ENCODE measurements at regions not wholly inside any gene's neighbourhood (a gene's known extent, or its start where the extent isn't known, plus 50 kb on each side); places are given as distances from the start of the nearest gene placed in this dataset.

GRCh38 chr11:94708176-94708575 lies 60.0 kb upstream of the AMOTL1 start (continued):
- TF ChIP-seq REST (IDR thresholded peaks at IDR 0.05) (no peak), RAD21 (IDR thresholded peaks at IDR 0.05) (no peak), EGR1 (IDR thresholded peaks at IDR 0.05; ENCODE audit: low read depth in 2 of 2) (no peak)

GRCh38 chr11:94708642-94709041 lies 59.5 kb upstream of the AMOTL1 start:
- TF ChIP-seq RAD21 (IDR thresholded peaks at IDR 0.05) (no peak), ZBTB33 (IDR thresholded peaks at IDR 0.05) (no peak), NR2F2 (IDR thresholded peaks at IDR 0.05) (no peak), FOXA2 (IDR thresholded peaks at IDR 0.05) (no peak), EGR1 (IDR thresholded peaks at IDR 0.05; ENCODE audit: low read depth in 2 of 2) (no peak), HNF4G (IDR thresholded peaks at IDR 0.05) (no peak), JUND (IDR thresholded peaks at IDR 0.05) (no peak)
- no peak overlapping the region for H3K27ac ChIP-seq (ENCODE audit: low read depth in 1 of 2, low read length in 2 of 2)
- WGBS, result 34% methylated on average over 4 of the region's 4 CpGs

GRCh38 chr11:94715225-94715624 lies 52.9 kb upstream of the AMOTL1 start:
- Histone ChIP-seq H3K4me3 (ENCODE audit: low read depth in 1 of 3, low read length in 3 of 3) (no peak overlapping the region), H3K27me3 (ENCODE audit: control insufficient read depth in 4 of 4, insufficient read depth in 4 of 4, low read length in 3 of 4) (no peaks in the 10 kb centered on the region), H3K9me3 (ENCODE audit: control insufficient read depth in 4 of 4, low read length in 3 of 4) (no peaks in the 10 kb centered on the region), H3K27ac (ENCODE audit: low read depth in 1 of 2, low read length in 2 of 2) (no peak overlapping the region), H3K36me3 (ENCODE audit: control insufficient read depth in 4 of 4, insufficient read depth in 3 of 4, low read depth in 1 of 4, low read length in 3 of 4) (no peaks in the 10 kb centered on the region), H3K4me1 (ENCODE audit: control insufficient read depth in 4 of 4, insufficient read depth in 4 of 4, low read length in 3 of 4) (no peaks in the 10 kb centered on the region), H3K9ac (ENCODE audit: low read depth in 1 of 2, low read length in 2 of 2) (no peak overlapping the region)
- no peak for TF ChIP-seq EGR1 (IDR thresholded peaks at IDR 0.05; ENCODE audit: low read depth in 2 of 2)
- no peak for TF ChIP-seq CTCF (IDR thresholded peaks at IDR 0.05; ENCODE audit: low read depth, low read length, missing input control)
- no peak for TF ChIP-seq FOXA1 (IDR thresholded peaks at IDR 0.05)
- no peak for TF ChIP-seq NR2F2 (IDR thresholded peaks at IDR 0.05)
- no peak for TF ChIP-seq HNF4A (conservative IDR thresholded peaks at IDR 0.05)
- TF ChIP-seq FOXA2 (IDR thresholded peaks at IDR 0.05), result no peak
- no peak for TF ChIP-seq GABPA (IDR thresholded peaks at IDR 0.05 in 1 of 2, conservative IDR thresholded peaks at IDR 0.05 in 1 of 2)
- TF ChIP-seq RAD21 (IDR thresholded peaks at IDR 0.05), result no peak
- TF ChIP-seq ATF3 (IDR thresholded peaks at IDR 0.05), result no peak
- no peak for TF ChIP-seq JUND (IDR thresholded peaks at IDR 0.05)
- no peak for TF ChIP-seq REST (IDR thresholded peaks at IDR 0.05)
- no peak for TF ChIP-seq YY1 (IDR thresholded peaks at IDR 0.05)
- no peak for TF ChIP-seq ZBTB33 (IDR thresholded peaks at IDR 0.05)
- TF ChIP-seq MAX (IDR thresholded peaks at IDR 0.05), result no peak
- no peak for TF ChIP-seq RXRA (IDR thresholded peaks at IDR 0.05)
- no peak for TF ChIP-seq HNF4G (IDR thresholded peaks at IDR 0.05)
- no peak for TF ChIP-seq SP1 (IDR thresholded peaks at IDR 0.05)
- DNase-seq (ENCODE audit: low spot score), result no peak

More at GRCh38 chr11:94708642-94709041, 59.5 kb upstream of the AMOTL1 start:
- no peak overlapping the region for H3K4me3 ChIP-seq (ENCODE audit: low read depth in 1 of 3, low read length in 3 of 3)
- no peaks in the 10 kb centered on the region for H3K9me3 ChIP-seq (ENCODE audit: control insufficient read depth in 4 of 4, low read length in 3 of 4)
- no peaks in the 10 kb centered on the region for H3K36me3 ChIP-seq (ENCODE audit: control insufficient read depth in 4 of 4, insufficient read depth in 3 of 4, low read depth in 1 of 4, low read length in 3 of 4)
- H3K4me1 ChIP-seq (ENCODE audit: control insufficient read depth in 4 of 4, insufficient read depth in 4 of 4, low read length in 3 of 4), result no peaks in the 10 kb centered on the region
- no peak for DNase-seq (ENCODE audit: low spot score)
- H3K9ac ChIP-seq (ENCODE audit: low read depth in 1 of 2, low read length in 2 of 2), result no peak overlapping the region
- H3K27me3 ChIP-seq (ENCODE audit: control insufficient read depth in 4 of 4, insufficient read depth in 4 of 4, low read length in 3 of 4), result no peaks in the 10 kb centered on the region
